GM21825 (cell line): ENCODE measurements at regions not wholly inside any gene's neighbourhood (a gene's known extent, or its start where the extent isn't known, plus 50 kb on each side); places are given as distances from the start of the nearest gene placed in this dataset.

Experiments
- ATAC-seq: cut with Tn5 transposase; IDR thresholded peaks from one replicate; pipeline ENCODE4 v1.9.1; 2021; ENCODE audit warnings: mild to moderate bottlenecking, moderate library complexity; ENCODE audit not compliant: unreplicated experiment

- ATAC-seq: peak; percentile 99
Measured at GRCh38 chr11:15650105-15650938, 535.6 kb downstream of the INSC start.

- ATAC-seq: no peak
Measured at GRCh38 chr11:15651033-15651432, 536.3 kb downstream of the INSC start.

- ATAC-seq: no peak
Measured at GRCh38 chr11:15651816-15652215, 537.1 kb downstream of the INSC start.

- ATAC-seq: no peak
Measured at GRCh38 chr11:15653191-15653710, 538.5 kb downstream of the INSC start.

GRCh38 chr11:15654451-15654850 is 539.7 kb downstream of the INSC start:
- no peak for ATAC-seq

- no peak for ATAC-seq
Measured at GRCh38 chr11:15655552-15655951, 540.8 kb downstream of the INSC start.

GRCh38 chr11:15657264-15657663 is 542.5 kb downstream of the INSC start:
- ATAC-seq: no peak

- ATAC-seq: no peak
Measured at GRCh38 chr11:15660496-15660895, 545.8 kb downstream of the INSC start.

- no peak for ATAC-seq
Measured at GRCh38 chr11:15662285-15662684, 547.6 kb downstream of the INSC start.

- no peak for ATAC-seq
Measured at GRCh38 chr11:15663777-15664218, 549.1 kb downstream of the INSC start.

- ATAC-seq: no peak
Measured at GRCh38 chr11:15665368-15665871, 550.7 kb downstream of the INSC start.

- no peak for ATAC-seq
Measured at GRCh38 chr11:15667127-15667725, 552.5 kb downstream of the INSC start.

- ATAC-seq: no peak
Measured at GRCh38 chr11:15668718-15669117, 554.0 kb downstream of the INSC start.

- ATAC-seq: no peak
Measured at GRCh38 chr11:15670520-15671070, 555.9 kb downstream of the INSC start.

- no peak for ATAC-seq
Measured at GRCh38 chr11:15671216-15671615, 556.5 kb downstream of the INSC start.

GRCh38 chr11:15672825-15673224 is 558.1 kb downstream of the INSC start:
- no peak for ATAC-seq

- no peak for ATAC-seq
Measured at GRCh38 chr11:15673408-15673831, 558.7 kb downstream of the INSC start.

GRCh38 chr11:15674756-15675155 is 560.0 kb downstream of the INSC start:
- ATAC-seq: no peak

GRCh38 chr11:15675683-15676082 is 561.0 kb downstream of the INSC start:
- no peak for ATAC-seq

GRCh38 chr11:15677181-15677580 is 562.5 kb downstream of the INSC start:
- no peak for ATAC-seq

GRCh38 chr11:15683528-15683927 is 568.8 kb downstream of the INSC start:
- no peak for ATAC-seq

- ATAC-seq: no peak
Measured at GRCh38 chr11:15685306-15685705, 570.6 kb downstream of the INSC start.
